ENCODE measurements at regions not wholly inside any gene's neighbourhood (a gene's known extent, or its start where the extent isn't known, plus 50 kb on each side); places are given as distances from the start of the nearest gene placed in this dataset.

DNA sequence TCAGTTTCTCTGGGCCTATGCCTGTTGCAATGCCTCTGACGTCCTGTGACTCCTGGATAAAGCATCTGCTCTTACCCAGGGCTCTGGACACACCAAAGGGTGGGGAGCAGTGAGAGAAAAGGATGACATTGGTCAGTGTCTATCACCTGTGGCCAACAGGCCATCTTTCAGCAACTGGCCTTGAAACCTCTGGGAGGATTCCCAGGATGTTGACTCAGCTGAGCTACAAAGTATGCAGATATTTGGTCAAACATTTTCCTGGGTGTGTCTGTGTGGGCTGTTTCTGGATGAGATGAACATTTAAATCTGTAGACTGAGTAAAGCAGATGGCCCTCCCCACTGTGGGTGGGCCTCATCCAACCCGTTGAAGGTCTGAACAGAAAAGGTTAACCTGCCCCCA, 149.9 kb downstream of the SPATA19 start:
- Histone ChIP-seq H3K79me2 (ENCODE audit: insufficient read depth, low read length) (no peaks in the 10 kb centered on the region), H3K4me3 (ENCODE audit: insufficient read depth, low read length) (no peak overlapping the region)
- TF ChIP-seq, protein P1, sequence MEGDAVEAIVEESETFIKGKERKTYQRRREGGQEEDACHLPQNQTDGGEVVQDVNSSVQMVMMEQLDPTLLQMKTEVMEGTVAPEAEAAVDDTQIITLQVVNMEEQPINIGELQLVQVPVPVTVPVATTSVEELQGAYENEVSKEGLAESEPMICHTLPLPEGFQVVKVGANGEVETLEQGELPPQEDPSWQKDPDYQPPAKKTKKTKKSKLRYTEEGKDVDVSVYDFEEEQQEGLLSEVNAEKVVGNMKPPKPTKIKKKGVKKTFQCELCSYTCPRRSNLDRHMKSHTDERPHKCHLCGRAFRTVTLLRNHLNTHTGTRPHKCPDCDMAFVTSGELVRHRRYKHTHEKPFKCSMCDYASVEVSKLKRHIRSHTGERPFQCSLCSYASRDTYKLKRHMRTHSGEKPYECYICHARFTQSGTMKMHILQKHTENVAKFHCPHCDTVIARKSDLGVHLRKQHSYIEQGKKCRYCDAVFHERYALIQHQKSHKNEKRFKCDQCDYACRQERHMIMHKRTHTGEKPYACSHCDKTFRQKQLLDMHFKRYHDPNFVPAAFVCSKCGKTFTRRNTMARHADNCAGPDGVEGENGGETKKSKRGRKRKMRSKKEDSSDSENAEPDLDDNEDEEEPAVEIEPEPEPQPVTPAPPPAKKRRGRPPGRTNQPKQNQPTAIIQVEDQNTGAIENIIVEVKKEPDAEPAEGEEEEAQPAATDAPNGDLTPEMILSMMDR (IDR thresholded peaks at IDR 0.05; ENCODE audit: extremely low read depth, low read depth, low read length), result no peak

DNA sequence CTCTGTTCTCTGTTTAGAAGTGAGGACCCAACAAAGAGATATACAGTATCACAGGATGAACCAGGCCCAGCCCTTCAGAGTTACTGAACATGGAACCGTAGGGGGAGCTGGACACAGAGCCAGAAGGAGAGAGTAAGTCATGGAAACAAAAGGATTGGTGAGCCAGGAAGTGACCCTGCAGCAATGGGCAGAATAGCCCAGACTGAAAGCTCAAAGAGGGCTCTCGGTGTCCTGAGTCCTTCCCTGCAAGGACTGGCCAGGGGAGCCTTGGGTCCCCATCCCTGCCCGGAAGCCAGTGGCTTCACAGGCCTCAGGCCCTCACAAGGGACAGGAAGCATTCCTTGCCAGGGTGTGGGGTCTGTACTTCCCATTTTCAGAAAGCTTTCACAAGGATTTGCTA, 150.6 kb downstream of the SPATA19 start:
- no peaks in the 10 kb centered on the region for H3K36me3 ChIP-seq (ENCODE audit: insufficient read depth, low read length)
- peaks cover 6% of the 10 kb centered on the region for H3K9me3 ChIP-seq (ENCODE audit: low read depth, low read length)
- no peak for DNase-seq (ENCODE audit: insufficient read length, low spot score, missing footprints)
- no peak overlapping the region for H3K4me3 ChIP-seq (ENCODE audit: insufficient read depth, low read length)
- H3K4me1 ChIP-seq (ENCODE audit: insufficient read depth, low read length), result no peaks in the 10 kb centered on the region
- TF ChIP-seq, protein P1 (IDR thresholded peaks at IDR 0.05; ENCODE audit: extremely low read depth, low read depth, low read length), result no peak
- no peaks in the 10 kb centered on the region for H3K27me3 ChIP-seq (ENCODE audit: insufficient read depth, low read length)
- no peak overlapping the region for H3K27ac ChIP-seq (ENCODE audit: low read depth, low read length)
- no peaks in the 10 kb centered on the region for H3K79me2 ChIP-seq (ENCODE audit: insufficient read depth, low read length)
- no peaks in the 10 kb centered on the region for H4K20me1 ChIP-seq (ENCODE audit: insufficient read depth, low read length)
- H2AFZ ChIP-seq (ENCODE audit: low read length), result no peak overlapping the region
- no peak overlapping the region for H3K4me2 ChIP-seq (ENCODE audit: insufficient read depth, low read length)

More for the DNA sequence above, 149.9 kb downstream of the SPATA19 start:
- Histone ChIP-seq H3K27ac (ENCODE audit: low read depth, low read length) (no peak overlapping the region), H2AFZ (ENCODE audit: low read length) (no peak overlapping the region), H3K4me1 (ENCODE audit: insufficient read depth, low read length) (no peaks in the 10 kb centered on the region), H3K36me3 (ENCODE audit: insufficient read depth, low read length) (no peaks in the 10 kb centered on the region), H4K20me1 (ENCODE audit: insufficient read depth, low read length) (no peaks in the 10 kb centered on the region), H3K27me3 (ENCODE audit: insufficient read depth, low read length) (no peaks in the 10 kb centered on the region), H3K4me2 (ENCODE audit: insufficient read depth, low read length) (no peak overlapping the region), H3K9me3 (ENCODE audit: low read depth, low read length) (peaks cover 6% of the 10 kb centered on the region)
- DNase-seq (ENCODE audit: insufficient read length, low spot score, missing footprints), result no peak

DNA sequence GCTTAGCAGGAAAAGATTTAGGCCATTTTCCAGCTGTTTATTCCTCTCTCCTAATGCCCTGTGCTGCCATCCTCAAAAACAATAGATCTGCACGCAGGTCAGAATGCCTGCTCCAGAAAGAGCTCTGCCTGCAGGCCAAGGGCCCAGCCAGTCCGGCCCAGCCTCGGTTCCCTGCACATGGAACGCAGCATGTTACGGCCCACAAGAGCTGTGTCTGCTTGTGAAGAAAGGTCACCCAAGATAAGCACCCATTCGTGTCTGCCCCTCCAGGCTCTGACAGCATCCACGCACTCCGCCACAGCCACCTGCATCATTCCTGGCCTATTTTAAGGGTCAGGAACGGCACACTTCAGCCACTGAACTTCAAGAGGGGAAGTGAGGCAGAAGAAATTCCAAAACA, 152.2 kb downstream of the SPATA19 start:
- no peaks in the 10 kb centered on the region for H3K27me3 ChIP-seq (ENCODE audit: insufficient read depth, low read length)
- TF ChIP-seq, protein P1 (IDR thresholded peaks at IDR 0.05; ENCODE audit: extremely low read depth, low read depth, low read length), result no peak
- no peaks in the 10 kb centered on the region for H4K20me1 ChIP-seq (ENCODE audit: insufficient read depth, low read length)
- no peak overlapping the region for H3K4me2 ChIP-seq (ENCODE audit: insufficient read depth, low read length)
- H2AFZ ChIP-seq (ENCODE audit: low read length), result no peak overlapping the region
- no peak overlapping the region for H3K27ac ChIP-seq (ENCODE audit: low read depth, low read length)
- peaks cover 4% of the 10 kb centered on the region for H3K9me3 ChIP-seq (ENCODE audit: low read depth, low read length)
- H3K79me2 ChIP-seq (ENCODE audit: insufficient read depth, low read length), result no peaks in the 10 kb centered on the region
- H3K4me1 ChIP-seq (ENCODE audit: insufficient read depth, low read length), result no peaks in the 10 kb centered on the region
- H3K4me3 ChIP-seq (ENCODE audit: insufficient read depth, low read length), result no peak overlapping the region
- H3K36me3 ChIP-seq (ENCODE audit: insufficient read depth, low read length), result no peaks in the 10 kb centered on the region
- DNase-seq (ENCODE audit: insufficient read length, low spot score, missing footprints), result no peak

DNA sequence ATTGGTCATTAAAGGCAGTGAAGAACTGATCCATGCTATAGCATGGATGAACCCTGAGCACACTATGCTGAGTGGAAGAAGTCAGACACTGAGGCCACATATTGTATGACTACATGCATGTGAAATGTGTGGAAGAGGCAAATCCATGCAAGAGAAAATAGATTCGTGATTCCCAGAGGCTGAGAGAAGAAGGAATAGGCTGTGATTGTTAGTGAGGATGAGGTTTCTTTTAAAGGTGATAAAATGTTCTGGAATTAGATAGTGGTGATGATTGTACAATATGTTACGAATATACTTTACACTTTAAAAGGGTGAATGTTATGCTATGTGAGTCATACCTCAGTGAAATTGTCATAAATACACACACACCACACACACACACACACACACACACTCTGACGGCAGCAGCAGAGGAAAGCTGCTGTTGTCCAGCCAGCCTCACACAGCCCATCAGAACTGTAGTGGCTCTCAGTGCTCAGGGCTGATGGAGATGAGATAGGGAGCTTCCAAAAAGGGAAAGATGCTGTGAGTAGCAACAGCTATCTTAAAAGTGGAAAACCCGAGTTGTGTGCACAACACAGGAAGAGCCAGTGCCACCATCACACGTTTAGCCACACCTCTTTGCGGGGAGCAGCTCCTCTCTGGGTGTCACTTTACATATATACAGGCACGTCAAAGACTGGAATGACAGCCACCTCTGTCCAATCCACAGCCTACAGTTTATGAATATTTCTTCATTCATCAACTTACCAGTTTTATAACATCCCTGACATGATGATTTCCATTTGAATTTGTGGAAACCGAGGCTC, 153.0 kb downstream of the SPATA19 start:
- Histone ChIP-seq H3K36me3 (ENCODE audit: insufficient read depth, low read length) (no peaks in the 10 kb centered on the region), H3K9me3 (ENCODE audit: low read depth, low read length) (peaks cover 4% of the 10 kb centered on the region), H3K4me3 (ENCODE audit: insufficient read depth, low read length) (no peak overlapping the region), H3K27ac (ENCODE audit: low read depth, low read length) (no peak overlapping the region), H3K4me2 (ENCODE audit: insufficient read depth, low read length) (no peak overlapping the region), H4K20me1 (ENCODE audit: insufficient read depth, low read length) (no peaks in the 10 kb centered on the region), H3K27me3 (ENCODE audit: insufficient read depth, low read length) (no peaks in the 10 kb centered on the region), H3K4me1 (ENCODE audit: insufficient read depth, low read length) (no peaks in the 10 kb centered on the region), H3K79me2 (ENCODE audit: insufficient read depth, low read length) (no peaks in the 10 kb centered on the region), H2AFZ (ENCODE audit: low read length) (no peak overlapping the region)
- DNase-seq (ENCODE audit: insufficient read length, low spot score, missing footprints), result no peak
- TF ChIP-seq, protein P1 (IDR thresholded peaks at IDR 0.05; ENCODE audit: extremely low read depth, low read depth, low read length), result no peak
